ENCODE measurements at regions not wholly inside any gene's neighbourhood (a gene's known extent, or its start where the extent isn't known, plus 50 kb on each side); places are given as distances from the start of the nearest gene placed in this dataset.

- Histone ChIP-seq H3K79me2 (ENCODE audit: insufficient read depth) (no peaks in the 10 kb centered on the region), H3K27ac (ENCODE audit: low read depth in 2 of 2, low read length in 1 of 2) (no peak overlapping the region), H3K27me3 (ENCODE audit: insufficient read depth) (no peaks in the 10 kb centered on the region), H3K9me3 (no peaks in the 10 kb centered on the region), H3K9me2 (no peaks in the 10 kb centered on the region), H3K4me1 (ENCODE audit: control insufficient read depth in 1 of 2, insufficient read depth in 2 of 2, low read depth in 1 of 2, low read length in 1 of 2) (no peaks in the 10 kb centered on the region), H3F3A (replicated peaks; ENCODE audit: insufficient read depth) (no peaks in the 10 kb centered on the region), H2AFZ (ENCODE audit: low read depth) (no peak overlapping the region), H4K20me1 (ENCODE audit: insufficient read depth) (no peaks in the 10 kb centered on the region), H3K9ac (no peak overlapping the region), H3K36me3 (replicated peaks in 1 of 2; ENCODE audit: control insufficient read depth in 1 of 2, insufficient read depth in 2 of 2, low read length in 1 of 2) (no peaks in the 10 kb centered on the region), H3K4me3 (ENCODE audit: low read depth in 2 of 2, low read length in 1 of 2) (no peak overlapping the region), H3K4me2 (no peak overlapping the region)
- no peak for DNase-seq
- TF ChIP-seq SIN3A (IDR thresholded peaks at IDR 0.05; ENCODE audit: borderline replicate concordance, low read depth, low read length), result no peak
- TF ChIP-seq ELF1 (IDR thresholded peaks at IDR 0.05), result no peak
- no peak for TF ChIP-seq GATA2 (CRISPR knock-in tag; IDR thresholded peaks at IDR 0.05)
- TF ChIP-seq POLR2AphosphoS5 (IDR thresholded peaks at IDR 0.05; ENCODE audit: low read depth, low read length), result no peak
- no peak for TF ChIP-seq CTCF (IDR thresholded peaks at IDR 0.05)
- TF ChIP-seq, protein P1, sequence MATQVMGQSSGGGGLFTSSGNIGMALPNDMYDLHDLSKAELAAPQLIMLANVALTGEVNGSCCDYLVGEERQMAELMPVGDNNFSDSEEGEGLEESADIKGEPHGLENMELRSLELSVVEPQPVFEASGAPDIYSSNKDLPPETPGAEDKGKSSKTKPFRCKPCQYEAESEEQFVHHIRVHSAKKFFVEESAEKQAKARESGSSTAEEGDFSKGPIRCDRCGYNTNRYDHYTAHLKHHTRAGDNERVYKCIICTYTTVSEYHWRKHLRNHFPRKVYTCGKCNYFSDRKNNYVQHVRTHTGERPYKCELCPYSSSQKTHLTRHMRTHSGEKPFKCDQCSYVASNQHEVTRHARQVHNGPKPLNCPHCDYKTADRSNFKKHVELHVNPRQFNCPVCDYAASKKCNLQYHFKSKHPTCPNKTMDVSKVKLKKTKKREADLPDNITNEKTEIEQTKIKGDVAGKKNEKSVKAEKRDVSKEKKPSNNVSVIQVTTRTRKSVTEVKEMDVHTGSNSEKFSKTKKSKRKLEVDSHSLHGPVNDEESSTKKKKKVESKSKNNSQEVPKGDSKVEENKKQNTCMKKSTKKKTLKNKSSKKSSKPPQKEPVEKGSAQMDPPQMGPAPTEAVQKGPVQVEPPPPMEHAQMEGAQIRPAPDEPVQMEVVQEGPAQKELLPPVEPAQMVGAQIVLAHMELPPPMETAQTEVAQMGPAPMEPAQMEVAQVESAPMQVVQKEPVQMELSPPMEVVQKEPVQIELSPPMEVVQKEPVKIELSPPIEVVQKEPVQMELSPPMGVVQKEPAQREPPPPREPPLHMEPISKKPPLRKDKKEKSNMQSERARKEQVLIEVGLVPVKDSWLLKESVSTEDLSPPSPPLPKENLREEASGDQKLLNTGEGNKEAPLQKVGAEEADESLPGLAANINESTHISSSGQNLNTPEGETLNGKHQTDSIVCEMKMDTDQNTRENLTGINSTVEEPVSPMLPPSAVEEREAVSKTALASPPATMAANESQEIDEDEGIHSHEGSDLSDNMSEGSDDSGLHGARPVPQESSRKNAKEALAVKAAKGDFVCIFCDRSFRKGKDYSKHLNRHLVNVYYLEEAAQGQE (IDR thresholded peaks at IDR 0.05; ENCODE audit: low read depth, low read length), result no peak
- no peak for TF ChIP-seq RCOR1 (IDR thresholded peaks at IDR 0.05; ENCODE audit: low read length)
- no peak for TF ChIP-seq TEAD4 (IDR thresholded peaks at IDR 0.05; ENCODE audit: borderline replicate concordance, insufficient read depth)
- TF ChIP-seq SMC3 (IDR thresholded peaks at IDR 0.05; ENCODE audit: low read depth, low read length), result no peak
- TF ChIP-seq RAD21 (IDR thresholded peaks at IDR 0.05; ENCODE audit: low read length), result no peak
- no peak for TF ChIP-seq NRF1 (IDR thresholded peaks at IDR 0.05; ENCODE audit: low read depth, low read length)
- TF ChIP-seq EZH2phosphoT487 (IDR thresholded peaks at IDR 0.05; ENCODE audit: borderline replicate concordance, low read depth), result no peak
- no peak for TF ChIP-seq FOXM1 (IDR thresholded peaks at IDR 0.05; ENCODE audit: low read depth)
- TF ChIP-seq RFX5 (IDR thresholded peaks at IDR 0.05; ENCODE audit: low read length), result no peak
- TF ChIP-seq, protein P2, sequence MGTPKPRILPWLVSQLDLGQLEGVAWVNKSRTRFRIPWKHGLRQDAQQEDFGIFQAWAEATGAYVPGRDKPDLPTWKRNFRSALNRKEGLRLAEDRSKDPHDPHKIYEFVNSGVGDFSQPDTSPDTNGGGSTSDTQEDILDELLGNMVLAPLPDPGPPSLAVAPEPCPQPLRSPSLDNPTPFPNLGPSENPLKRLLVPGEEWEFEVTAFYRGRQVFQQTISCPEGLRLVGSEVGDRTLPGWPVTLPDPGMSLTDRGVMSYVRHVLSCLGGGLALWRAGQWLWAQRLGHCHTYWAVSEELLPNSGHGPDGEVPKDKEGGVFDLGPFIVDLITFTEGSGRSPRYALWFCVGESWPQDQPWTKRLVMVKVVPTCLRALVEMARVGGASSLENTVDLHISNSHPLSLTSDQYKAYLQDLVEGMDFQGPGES (IDR thresholded peaks at IDR 0.05; ENCODE audit: low read depth, low read length), result no peak
- TF ChIP-seq, protein P3, sequence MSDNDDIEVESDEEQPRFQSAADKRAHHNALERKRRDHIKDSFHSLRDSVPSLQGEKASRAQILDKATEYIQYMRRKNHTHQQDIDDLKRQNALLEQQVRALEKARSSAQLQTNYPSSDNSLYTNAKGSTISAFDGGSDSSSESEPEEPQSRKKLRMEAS (IDR thresholded peaks at IDR 0.05; ENCODE audit: low read depth), result no peak
- TF ChIP-seq GABPA (IDR thresholded peaks at IDR 0.05; ENCODE audit: low read depth), result no peak
- ChIA-PET POLR2A (no interaction called here), CTCF (no interaction called here)
These were observed 284.0 kb upstream of the NXPH2 start for GRCh38 chr2:139064159-139064558.

Data from SK-N-SH (cell line).